ENCODE measurements at regions not wholly inside any gene's neighbourhood (a gene's known extent, or its start where the extent isn't known, plus 50 kb on each side); places are given as distances from the start of the nearest gene placed in this dataset.

DNA sequence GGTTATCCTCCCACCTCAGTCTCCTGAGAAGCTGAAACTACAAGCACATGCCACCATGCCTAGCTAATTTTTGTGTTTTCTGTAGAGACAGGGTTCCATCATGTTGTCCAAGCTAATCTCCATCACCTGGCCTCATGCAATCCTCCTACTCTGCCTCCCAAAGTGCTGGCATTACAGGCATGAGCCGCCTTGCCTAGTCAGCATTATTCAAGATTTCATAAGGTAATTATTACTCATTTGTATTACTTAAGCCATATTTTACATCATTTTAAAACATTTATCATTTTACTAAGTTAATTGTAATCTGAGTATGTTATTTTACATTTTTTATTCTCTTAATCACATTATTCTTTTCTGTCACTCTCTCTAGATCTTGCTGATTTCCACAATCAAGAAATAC lies 1575.6 kb downstream of the NCAM2 start:
- TF ChIP-seq POLR2A (IDR thresholded peaks at IDR 0.05; ENCODE audit: low read length) (no peak), GATA1 (IDR thresholded peaks at IDR 0.05; ENCODE audit: low read depth, low read length) (no peak)
